ENCODE measurements at regions not wholly inside any gene's neighbourhood (a gene's known extent, or its start where the extent isn't known, plus 50 kb on each side); places are given as distances from the start of the nearest gene placed in this dataset.

DNA sequence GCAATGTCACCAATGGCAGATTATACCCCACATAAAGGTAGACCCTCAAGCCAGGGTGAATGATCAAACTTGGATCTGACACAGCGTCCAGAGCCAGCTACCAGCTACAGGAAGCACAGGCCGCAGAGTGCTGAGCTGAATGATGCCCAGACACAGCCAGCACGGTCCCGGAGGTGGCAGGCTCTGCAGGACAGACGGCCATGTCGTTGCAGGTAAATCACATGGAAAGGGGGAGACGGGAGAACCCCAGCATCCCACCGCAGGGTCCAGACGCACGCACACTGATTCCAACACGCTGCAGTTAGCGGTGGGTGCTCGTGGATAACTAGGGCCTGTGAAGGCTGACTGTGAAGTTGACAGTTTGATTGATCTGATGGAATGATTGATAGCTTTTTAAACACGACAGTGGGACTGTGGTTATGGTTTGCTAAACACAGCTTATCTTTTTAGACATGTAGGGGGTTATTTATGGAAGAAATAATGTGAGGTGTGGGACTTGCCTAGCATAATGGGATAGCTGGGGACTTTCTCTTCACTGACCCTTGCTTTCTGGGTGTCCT, 228.5 kb downstream of the ERMARD start:
- no peak overlapping the region for H3K9ac ChIP-seq (ENCODE audit: low read length)
- no peak overlapping the region for H3K4me2 ChIP-seq (ENCODE audit: low read depth, low read length, poor library complexity, severe bottlenecking)
- H3K9me2 ChIP-seq (replicated peaks; ENCODE audit: insufficient read depth, low read length): no peaks in the 10 kb centered on the region
- TF ChIP-seq EZH2phosphoT487 (conservative IDR thresholded peaks at IDR 0.05; ENCODE audit: low read length): no peak
- TF ChIP-seq, protein P1, sequence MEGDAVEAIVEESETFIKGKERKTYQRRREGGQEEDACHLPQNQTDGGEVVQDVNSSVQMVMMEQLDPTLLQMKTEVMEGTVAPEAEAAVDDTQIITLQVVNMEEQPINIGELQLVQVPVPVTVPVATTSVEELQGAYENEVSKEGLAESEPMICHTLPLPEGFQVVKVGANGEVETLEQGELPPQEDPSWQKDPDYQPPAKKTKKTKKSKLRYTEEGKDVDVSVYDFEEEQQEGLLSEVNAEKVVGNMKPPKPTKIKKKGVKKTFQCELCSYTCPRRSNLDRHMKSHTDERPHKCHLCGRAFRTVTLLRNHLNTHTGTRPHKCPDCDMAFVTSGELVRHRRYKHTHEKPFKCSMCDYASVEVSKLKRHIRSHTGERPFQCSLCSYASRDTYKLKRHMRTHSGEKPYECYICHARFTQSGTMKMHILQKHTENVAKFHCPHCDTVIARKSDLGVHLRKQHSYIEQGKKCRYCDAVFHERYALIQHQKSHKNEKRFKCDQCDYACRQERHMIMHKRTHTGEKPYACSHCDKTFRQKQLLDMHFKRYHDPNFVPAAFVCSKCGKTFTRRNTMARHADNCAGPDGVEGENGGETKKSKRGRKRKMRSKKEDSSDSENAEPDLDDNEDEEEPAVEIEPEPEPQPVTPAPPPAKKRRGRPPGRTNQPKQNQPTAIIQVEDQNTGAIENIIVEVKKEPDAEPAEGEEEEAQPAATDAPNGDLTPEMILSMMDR (IDR thresholded peaks at IDR 0.05; ENCODE audit: insufficient read depth, low read length, poor library complexity, severe bottlenecking): no peak
- H3K27ac ChIP-seq (ENCODE audit: low read depth, low read length): no peak overlapping the region
- H3K4me3 ChIP-seq (ENCODE audit: insufficient read depth, low read length, poor library complexity, severe bottlenecking): no peak overlapping the region
- no peaks in the 10 kb centered on the region for H3F3A ChIP-seq (ENCODE audit: insufficient read depth)
- no peaks in the 10 kb centered on the region for H3K9me3 ChIP-seq (ENCODE audit: insufficient read depth, low read length)
- no peaks in the 10 kb centered on the region for H3K27me3 ChIP-seq (ENCODE audit: low read length)
- no peak overlapping the region for H2AFZ ChIP-seq (ENCODE audit: low read depth, low read length, severe bottlenecking)
- no peaks in the 10 kb centered on the region for H3K36me3 ChIP-seq (ENCODE audit: low read length)
- no peaks in the 10 kb centered on the region for H4K20me1 ChIP-seq (ENCODE audit: low read depth, low read length)
- no peaks in the 10 kb centered on the region for H3K79me2 ChIP-seq (ENCODE audit: insufficient read depth, low read length)

DNA sequence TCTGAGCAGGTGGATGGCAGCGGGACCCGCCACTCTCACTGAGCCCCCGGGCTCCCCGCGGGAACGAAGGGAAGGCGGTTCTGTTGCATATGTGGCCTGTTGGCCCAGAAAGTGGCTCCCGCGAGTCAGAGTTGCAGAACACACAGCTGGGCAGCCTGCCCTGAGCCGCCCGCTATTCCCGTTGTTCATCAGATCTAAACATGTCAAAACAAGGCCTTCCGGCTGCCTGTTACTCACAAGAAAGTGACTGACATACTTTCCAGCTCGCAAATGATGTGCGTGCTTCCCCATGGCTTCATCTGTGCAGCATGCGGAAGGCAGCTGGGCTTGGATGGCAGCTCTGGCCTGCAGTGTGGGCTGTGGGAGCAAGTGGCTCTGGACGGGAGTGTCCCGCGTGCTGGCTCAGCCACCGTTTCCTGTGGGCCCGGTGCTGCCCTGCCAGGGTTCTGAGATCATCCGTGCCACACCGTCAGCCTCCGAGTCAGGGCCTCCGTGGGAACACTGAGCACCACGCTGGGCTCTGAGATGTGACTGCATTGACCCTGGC, 227.3 kb downstream of the ERMARD start:
- TF ChIP-seq, protein P1 (IDR thresholded peaks at IDR 0.05; ENCODE audit: insufficient read depth, low read length, poor library complexity, severe bottlenecking): no peak
- no peak for TF ChIP-seq EZH2phosphoT487 (conservative IDR thresholded peaks at IDR 0.05; ENCODE audit: low read length)
- no peak overlapping the region for H2AFZ ChIP-seq (ENCODE audit: low read depth, low read length, severe bottlenecking)
- H3K79me2 ChIP-seq (ENCODE audit: insufficient read depth, low read length): no peaks in the 10 kb centered on the region

GRCh38 chr6:169977434-169978265, 226.2 kb downstream of the ERMARD start:
- TF ChIP-seq, protein P1 (IDR thresholded peaks at IDR 0.05; ENCODE audit: insufficient read depth, low read length, poor library complexity, severe bottlenecking): no peak
- no peak for TF ChIP-seq EZH2phosphoT487 (conservative IDR thresholded peaks at IDR 0.05; ENCODE audit: low read length)
- Histone ChIP-seq H3K36me3 (ENCODE audit: low read length) (no peaks in the 10 kb centered on the region), H4K20me1 (ENCODE audit: low read depth, low read length) (no peaks in the 10 kb centered on the region), H3F3A (ENCODE audit: insufficient read depth) (no peaks in the 10 kb centered on the region), H3K4me2 (ENCODE audit: low read depth, low read length, poor library complexity, severe bottlenecking) (no peak overlapping the region), H3K9ac (ENCODE audit: low read length) (no peak overlapping the region), H3K4me3 (ENCODE audit: insufficient read depth, low read length, poor library complexity, severe bottlenecking) (no peak overlapping the region), H3K9me2 (replicated peaks; ENCODE audit: insufficient read depth, low read length) (no peaks in the 10 kb centered on the region), H3K27me3 (ENCODE audit: low read length) (no peaks in the 10 kb centered on the region), H3K79me2 (ENCODE audit: insufficient read depth, low read length) (no peaks in the 10 kb centered on the region), H3K9me3 (ENCODE audit: insufficient read depth, low read length) (no peaks in the 10 kb centered on the region), H3K27ac (ENCODE audit: low read depth, low read length) (no peak overlapping the region), H2AFZ (ENCODE audit: low read depth, low read length, severe bottlenecking) (no peak overlapping the region)

More for the DNA sequence above, 227.3 kb downstream of the ERMARD start:
- H3F3A ChIP-seq (ENCODE audit: insufficient read depth): no peaks in the 10 kb centered on the region
- H3K27me3 ChIP-seq (ENCODE audit: low read length): no peaks in the 10 kb centered on the region
- H3K36me3 ChIP-seq (ENCODE audit: low read length): no peaks in the 10 kb centered on the region
- no peaks in the 10 kb centered on the region for H3K9me2 ChIP-seq (replicated peaks; ENCODE audit: insufficient read depth, low read length)
- H3K9ac ChIP-seq (ENCODE audit: low read length): no peak overlapping the region
- no peaks in the 10 kb centered on the region for H3K9me3 ChIP-seq (ENCODE audit: insufficient read depth, low read length)
- no peak overlapping the region for H3K27ac ChIP-seq (ENCODE audit: low read depth, low read length)
- no peak overlapping the region for H3K4me3 ChIP-seq (ENCODE audit: insufficient read depth, low read length, poor library complexity, severe bottlenecking)
- no peaks in the 10 kb centered on the region for H4K20me1 ChIP-seq (ENCODE audit: low read depth, low read length)
- no peak overlapping the region for H3K4me2 ChIP-seq (ENCODE audit: low read depth, low read length, poor library complexity, severe bottlenecking)

All from SU-DHL-6 (cell line).